ENCODE measurements at regions not wholly inside any gene's neighbourhood (a gene's known extent, or its start where the extent isn't known, plus 50 kb on each side); places are given as distances from the start of the nearest gene placed in this dataset.

DNA sequence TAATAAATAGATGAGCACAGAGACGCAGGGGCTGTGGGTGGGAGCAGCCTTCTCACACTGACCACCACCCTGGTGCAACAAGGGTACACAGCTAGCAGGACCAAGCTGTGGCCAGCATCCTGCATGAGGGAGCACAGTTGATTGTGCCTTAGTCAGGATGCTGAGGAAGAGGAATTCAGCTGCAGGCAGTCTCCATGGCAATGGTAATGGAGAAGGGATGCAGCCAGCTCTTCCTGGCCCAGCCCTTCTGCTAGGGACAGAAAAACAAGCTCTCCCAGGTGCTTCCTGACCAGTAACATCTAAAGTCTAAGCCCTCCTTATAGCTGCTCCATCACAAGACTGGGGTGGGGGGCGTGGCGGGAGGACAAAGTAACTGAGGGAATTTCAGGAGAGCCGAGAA, 363.5 kb downstream of the BUD13 start:
- no TSS peak for BruUV-seq (replicated peaks)
- Mint-ChIP-seq H3K27ac (ENCODE audit: unreplicated experiment) (no peak overlapping the region), H3K4me1 (ENCODE audit: low read depth, unreplicated experiment) (peaks cover 26% of the 10 kb centered on the region), H3K4me3 (ENCODE audit: unreplicated experiment) (no peak overlapping the region), H3K36me3 (ENCODE audit: insufficient read depth, unreplicated experiment) (no peaks in the 10 kb centered on the region), H3K27me3 (ENCODE audit: insufficient read depth, unreplicated experiment) (peaks cover 3% of the 10 kb centered on the region), H3K9me3 (ENCODE audit: unreplicated experiment) (no peaks in the 10 kb centered on the region)
- Histone ChIP-seq H3K9me3 (no peaks in the 10 kb centered on the region), H3K4me3 (ENCODE audit: low read depth, low read length) (no peak overlapping the region), H3K27me3 (replicated peaks; ENCODE audit: control insufficient read depth, insufficient read depth, low read length) (no peaks in the 10 kb centered on the region), H3K36me3 (ENCODE audit: control insufficient read depth, insufficient read depth, low read length) (no peaks in the 10 kb centered on the region), H3K4me1 (peaks cover 29% of the 10 kb centered on the region)
- no peak for DNase-seq
- CTCF ChIA-PET: no interaction called here
- POLR2A ChIA-PET: no interaction called here
- intact Hi-C loops (cut with micrococcal nuclease; ENCODE audit: unreplicated experiment): no loop called here
- TF ChIP-seq, protein P1, sequence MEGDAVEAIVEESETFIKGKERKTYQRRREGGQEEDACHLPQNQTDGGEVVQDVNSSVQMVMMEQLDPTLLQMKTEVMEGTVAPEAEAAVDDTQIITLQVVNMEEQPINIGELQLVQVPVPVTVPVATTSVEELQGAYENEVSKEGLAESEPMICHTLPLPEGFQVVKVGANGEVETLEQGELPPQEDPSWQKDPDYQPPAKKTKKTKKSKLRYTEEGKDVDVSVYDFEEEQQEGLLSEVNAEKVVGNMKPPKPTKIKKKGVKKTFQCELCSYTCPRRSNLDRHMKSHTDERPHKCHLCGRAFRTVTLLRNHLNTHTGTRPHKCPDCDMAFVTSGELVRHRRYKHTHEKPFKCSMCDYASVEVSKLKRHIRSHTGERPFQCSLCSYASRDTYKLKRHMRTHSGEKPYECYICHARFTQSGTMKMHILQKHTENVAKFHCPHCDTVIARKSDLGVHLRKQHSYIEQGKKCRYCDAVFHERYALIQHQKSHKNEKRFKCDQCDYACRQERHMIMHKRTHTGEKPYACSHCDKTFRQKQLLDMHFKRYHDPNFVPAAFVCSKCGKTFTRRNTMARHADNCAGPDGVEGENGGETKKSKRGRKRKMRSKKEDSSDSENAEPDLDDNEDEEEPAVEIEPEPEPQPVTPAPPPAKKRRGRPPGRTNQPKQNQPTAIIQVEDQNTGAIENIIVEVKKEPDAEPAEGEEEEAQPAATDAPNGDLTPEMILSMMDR (IDR thresholded peaks at IDR 0.05; ENCODE audit: insufficient read depth in 1 of 2, low read depth in 1 of 2, low read length in 1 of 2, severe bottlenecking in 1 of 2, unreplicated experiment in 1 of 2): no peak

DNA sequence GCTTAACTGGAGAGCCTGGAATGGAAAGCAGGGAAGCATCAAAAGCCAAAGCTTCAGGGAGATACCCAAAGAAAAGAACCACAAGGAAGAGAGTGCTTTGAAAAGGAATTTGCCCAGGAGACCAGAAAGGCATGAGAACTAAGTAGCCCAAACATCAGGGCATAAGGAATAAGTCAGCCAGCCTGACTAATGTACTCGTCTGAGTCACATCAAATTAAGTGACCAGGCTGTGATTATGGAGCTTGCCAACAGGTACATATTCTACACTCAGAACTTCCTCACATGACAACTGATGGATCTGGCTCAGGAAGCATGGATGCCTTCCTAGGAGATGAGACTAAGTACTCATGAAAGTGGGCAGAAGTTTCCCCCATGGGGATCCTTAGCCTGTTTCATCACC, 366.7 kb downstream of the BUD13 start:
- Mint-ChIP-seq H3K4me3 (ENCODE audit: unreplicated experiment) (no peak overlapping the region), H3K9me3 (ENCODE audit: unreplicated experiment) (no peaks in the 10 kb centered on the region), H3K27ac (ENCODE audit: unreplicated experiment) (no peak overlapping the region), H3K36me3 (ENCODE audit: insufficient read depth, unreplicated experiment) (no peaks in the 10 kb centered on the region), H3K4me1 (ENCODE audit: low read depth, unreplicated experiment) (peaks cover 2% of the 10 kb centered on the region), H3K27me3 (ENCODE audit: insufficient read depth, unreplicated experiment) (peaks cover 3% of the 10 kb centered on the region)
- H3K27me3 ChIP-seq (replicated peaks; ENCODE audit: control insufficient read depth, insufficient read depth, low read length): no peaks in the 10 kb centered on the region
- no peak overlapping the region for H3K4me3 ChIP-seq (ENCODE audit: low read depth, low read length)
- no peaks in the 10 kb centered on the region for H3K9me3 ChIP-seq
- ChIA-PET CTCF (no interaction called here), POLR2A (no interaction called here)
- intact Hi-C loops (cut with micrococcal nuclease; ENCODE audit: unreplicated experiment): no loop called here
- H3K4me1 ChIP-seq: no peaks in the 10 kb centered on the region
- DNase-seq: no peak
- TF ChIP-seq, protein P1 (IDR thresholded peaks at IDR 0.05; ENCODE audit: insufficient read depth in 1 of 2, low read depth in 1 of 2, low read length in 1 of 2, severe bottlenecking in 1 of 2, unreplicated experiment in 1 of 2): no peak
- no TSS peak for BruUV-seq (replicated peaks)
- H3K36me3 ChIP-seq (ENCODE audit: control insufficient read depth, insufficient read depth, low read length): no peaks in the 10 kb centered on the region

DNA sequence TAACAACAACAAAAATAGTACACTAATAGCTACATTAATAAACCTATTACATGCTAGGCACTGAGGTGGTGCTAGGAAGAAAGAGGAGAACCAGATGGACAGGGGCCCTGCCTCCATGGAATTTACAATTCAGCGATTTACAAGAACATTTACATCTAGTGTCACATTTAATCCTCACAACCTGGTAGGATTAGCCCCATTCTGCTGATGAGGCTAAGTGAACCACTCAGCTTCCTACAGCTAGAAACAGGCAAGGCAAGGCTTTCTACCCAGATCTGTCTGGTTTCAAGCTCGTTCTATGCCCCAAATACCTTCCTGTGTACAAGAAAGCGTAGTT, 368.4 kb downstream of the BUD13 start:
- no peak for DNase-seq
- ChIA-PET CTCF (no interaction called here), POLR2A (no interaction called here)
- Mint-ChIP-seq H3K4me3 (ENCODE audit: unreplicated experiment) (no peak overlapping the region), H3K36me3 (ENCODE audit: insufficient read depth, unreplicated experiment) (no peaks in the 10 kb centered on the region), H3K27me3 (ENCODE audit: insufficient read depth, unreplicated experiment) (peaks cover 3% of the 10 kb centered on the region), H3K9me3 (ENCODE audit: unreplicated experiment) (no peaks in the 10 kb centered on the region), H3K4me1 (ENCODE audit: low read depth, unreplicated experiment) (no peaks in the 10 kb centered on the region), H3K27ac (ENCODE audit: unreplicated experiment) (no peak overlapping the region)
- no peaks in the 10 kb centered on the region for H3K36me3 ChIP-seq (ENCODE audit: control insufficient read depth, insufficient read depth, low read length)
- H3K4me3 ChIP-seq (ENCODE audit: low read depth, low read length): no peak overlapping the region
- no peaks in the 10 kb centered on the region for H3K4me1 ChIP-seq
- H3K27me3 ChIP-seq (replicated peaks; ENCODE audit: control insufficient read depth, insufficient read depth, low read length): no peaks in the 10 kb centered on the region
- BruUV-seq (replicated peaks): no TSS peak
- TF ChIP-seq, protein P1 (IDR thresholded peaks at IDR 0.05; ENCODE audit: insufficient read depth in 1 of 2, low read depth in 1 of 2, low read length in 1 of 2, severe bottlenecking in 1 of 2, unreplicated experiment in 1 of 2): no peak
- H3K9me3 ChIP-seq: no peaks in the 10 kb centered on the region
- intact Hi-C loops (cut with micrococcal nuclease; ENCODE audit: unreplicated experiment): no loop called here

All from Caco-2 (cell line).